ENCODE measurements at regions not wholly inside any gene's neighbourhood (a gene's known extent, or its start where the extent isn't known, plus 50 kb on each side); places are given as distances from the start of the nearest gene placed in this dataset.

DNA sequence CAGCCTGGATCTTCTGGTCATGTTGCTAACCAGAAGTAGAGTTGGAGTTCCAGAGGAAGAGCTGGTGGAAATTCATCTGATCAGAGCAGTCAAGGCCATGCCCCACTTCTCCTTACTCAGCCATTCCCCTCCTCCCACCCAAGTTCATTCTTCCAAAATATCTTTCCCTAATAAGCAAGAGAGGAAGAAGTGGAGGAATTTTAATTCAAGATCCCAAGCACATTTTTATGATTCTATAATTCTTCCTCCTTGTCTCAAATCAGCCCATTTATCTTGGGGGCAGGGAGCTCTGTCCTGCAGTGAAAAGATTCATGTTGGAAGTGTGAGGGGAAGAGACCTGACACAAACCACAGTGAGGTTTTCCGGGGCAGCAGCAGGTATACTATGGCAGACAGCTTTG is 85.0 kb upstream of the GALNT15 start:
- TF ChIP-seq CTCF (IDR thresholded peaks at IDR 0.05; ENCODE audit: low read depth, low read length, missing control alignments) = no peak
- no peak overlapping the region for H3K4me3 ChIP-seq (ENCODE audit: low read depth, low read length)
- no peak for DNase-seq (ENCODE audit: low read depth)

DNA sequence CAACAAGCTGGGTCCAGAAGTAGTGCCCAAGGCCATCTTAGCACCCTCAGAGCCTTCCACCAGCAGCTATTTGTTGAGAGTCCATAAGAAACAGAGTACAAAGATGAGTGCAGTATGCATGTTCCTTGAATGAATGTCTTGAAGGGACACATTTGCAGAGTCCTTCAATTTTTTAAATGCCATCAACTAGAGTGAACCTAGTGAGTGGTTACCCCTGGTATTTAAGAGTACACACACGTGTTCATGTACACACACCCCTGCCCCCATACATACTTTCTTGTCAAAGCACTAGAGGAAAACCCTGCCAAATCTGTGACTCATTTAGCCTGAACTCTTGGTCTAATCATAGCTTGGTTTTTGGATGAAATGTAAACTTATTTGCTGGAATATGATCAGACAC is 84.5 kb upstream of the GALNT15 start:
- H3K4me3 ChIP-seq (ENCODE audit: low read depth, low read length) = no peak overlapping the region
- TF ChIP-seq CTCF (IDR thresholded peaks at IDR 0.05; ENCODE audit: low read depth, low read length, missing control alignments) = no peak
- DNase-seq (ENCODE audit: low read depth) = no peak

DNA sequence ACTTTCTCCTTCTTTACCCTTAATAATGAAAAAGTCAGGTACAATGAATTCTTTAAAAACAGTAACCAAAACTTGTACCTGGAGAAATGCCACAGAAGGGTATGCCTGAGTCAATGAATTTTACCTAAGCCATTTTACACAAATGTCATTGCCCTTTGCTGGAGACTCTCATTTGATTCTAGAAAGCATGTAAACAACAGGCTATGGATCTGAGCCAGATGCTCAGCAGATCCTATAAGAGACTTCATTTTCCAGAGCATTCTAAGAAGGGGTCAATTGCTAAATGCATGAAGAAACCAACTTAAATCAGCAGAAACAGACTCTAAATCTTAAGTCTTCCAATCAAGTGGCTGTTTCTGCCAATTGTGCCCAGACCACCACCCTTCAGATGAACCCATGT is 83.8 kb upstream of the GALNT15 start:
- H3K4me3 ChIP-seq (ENCODE audit: low read depth, low read length) = no peak overlapping the region
- no peak for DNase-seq (ENCODE audit: low read depth)
- TF ChIP-seq CTCF (IDR thresholded peaks at IDR 0.05; ENCODE audit: low read depth, low read length, missing control alignments) = no peak

DNA sequence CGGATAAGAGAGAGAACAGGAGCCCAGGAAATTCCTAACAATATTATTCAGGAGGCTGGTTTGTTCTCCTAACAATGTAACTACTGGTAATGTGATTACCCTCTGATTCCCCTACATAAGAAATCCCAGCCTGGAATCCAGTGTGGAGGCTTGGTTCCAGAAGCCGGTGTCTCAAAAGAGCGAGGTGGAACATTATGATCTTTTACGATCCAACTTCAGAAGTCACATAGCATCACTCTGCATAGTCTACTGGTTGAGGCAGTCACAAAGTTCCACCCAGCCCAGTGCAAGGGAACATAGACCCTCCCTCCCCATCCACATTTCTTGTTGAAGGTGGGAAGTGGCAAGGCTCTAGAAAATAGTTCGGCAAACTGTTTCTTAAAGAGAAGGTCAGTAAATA is 81.6 kb upstream of the GALNT15 start:
- DNase-seq (ENCODE audit: low read depth) = no peak
- H3K4me3 ChIP-seq (ENCODE audit: low read depth, low read length) = no peak overlapping the region
- TF ChIP-seq CTCF (IDR thresholded peaks at IDR 0.05; ENCODE audit: low read depth, low read length, missing control alignments) = no peak

DNA sequence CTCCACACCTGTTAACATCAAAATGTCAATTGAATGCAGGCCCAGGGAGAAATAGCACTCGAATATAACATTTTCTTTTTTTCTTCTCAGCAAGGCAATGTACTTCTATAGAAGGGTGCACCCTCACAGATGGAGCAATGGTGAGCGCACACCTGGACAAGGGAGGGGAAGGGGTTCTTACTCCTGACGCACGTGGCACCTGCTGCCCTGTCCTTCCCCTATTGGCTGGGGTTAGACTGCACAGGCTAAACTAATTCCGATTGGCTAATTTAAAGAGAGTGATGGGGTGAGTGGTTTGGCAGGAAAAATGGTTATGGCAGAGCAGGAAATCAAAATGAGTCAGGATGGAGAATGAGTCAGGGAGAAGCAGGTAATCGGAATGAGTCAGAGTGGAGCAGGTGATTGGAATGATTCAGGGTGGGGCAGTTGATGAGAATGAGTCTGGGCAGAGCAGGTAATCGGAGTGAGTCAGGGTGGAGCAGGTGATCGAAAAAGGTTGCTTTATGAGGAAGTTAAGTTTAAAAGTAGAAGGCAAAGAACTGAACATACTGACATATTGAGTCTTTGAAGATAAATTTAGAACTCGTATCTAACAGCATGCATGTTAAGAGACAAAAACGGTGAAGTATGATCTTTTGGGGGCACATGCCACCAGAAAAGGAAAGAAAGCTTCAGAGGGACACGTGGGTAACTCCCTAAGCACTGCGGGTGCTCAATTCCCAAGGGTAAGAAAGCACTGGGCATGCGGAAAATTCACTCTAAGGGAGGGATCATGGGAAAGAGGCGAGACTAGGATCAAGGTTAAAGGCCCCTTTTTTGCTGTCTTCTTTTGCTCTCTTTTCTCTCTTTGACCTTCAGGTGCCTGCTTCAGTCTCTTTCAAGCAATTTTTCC is 72.9 kb upstream of the GALNT15 start:
- no peak overlapping the region for H3K4me3 ChIP-seq (ENCODE audit: low read depth, low read length)
- no peak for DNase-seq (ENCODE audit: low read depth)
- no peak for TF ChIP-seq CTCF (IDR thresholded peaks at IDR 0.05; ENCODE audit: low read depth, low read length, missing control alignments)

DNA sequence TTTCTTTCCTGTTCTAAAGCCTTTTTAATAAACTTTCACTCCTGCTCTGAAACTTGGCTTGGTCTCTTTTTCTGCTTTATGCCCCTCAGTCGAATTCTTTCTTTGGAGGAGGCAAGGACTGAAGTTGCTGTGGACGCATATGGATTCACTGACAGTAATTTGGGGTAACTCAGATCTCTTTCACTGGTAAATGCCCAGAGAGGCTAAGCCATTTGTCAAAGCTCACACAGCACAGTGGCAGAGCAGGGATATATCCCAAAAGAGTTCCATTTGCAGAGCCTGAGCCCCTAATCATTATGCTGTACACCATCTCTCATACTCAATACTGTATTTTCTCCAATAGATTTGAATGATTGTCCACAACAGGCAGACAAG is 72.3 kb upstream of the GALNT15 start:
- TF ChIP-seq CTCF (IDR thresholded peaks at IDR 0.05; ENCODE audit: low read depth, low read length, missing control alignments) = no peak
- H3K4me3 ChIP-seq (ENCODE audit: low read depth, low read length) = no peak overlapping the region
- DNase-seq (ENCODE audit: low read depth) = no peak

- H3K4me3 ChIP-seq (ENCODE audit: low read depth, low read length) = no peak overlapping the region
- TF ChIP-seq CTCF (IDR thresholded peaks at IDR 0.05; ENCODE audit: low read depth, low read length, missing control alignments) = no peak
- DNase-seq (ENCODE audit: low read depth) = no peak
Observed at GRCh38 chr3:16102905-16103364, 71.5 kb upstream of the GALNT15 start.

Measured in GM12864 (cell line).